Ovary (tissue), 7 donors: ENCODE measurements at regions not wholly inside any gene's neighbourhood (a gene's known extent, or its start where the extent isn't known, plus 50 kb on each side); places are given as distances from the start of the nearest gene placed in this dataset.

ENCODE experiments used
- DNase-seq, 5 donors: peaks; one replicate each; pipeline ENCODE4 v3.0.0-alpha.2; 2019 to 2020
- H3K27ac ChIP-seq, 2 donors: fragments of 200-600 bp; one replicate each; pipeline versions ENCODE4 v1.5.1 to v1.8.0; 2019 to 2022
- H3K27me3 ChIP-seq: fragments of 200-600 bp; one replicate; pipeline ENCODE4 v1.8.0; 2022
- H3K36me3 ChIP-seq: fragments of 200-600 bp; sonication (generic); one replicate; pipeline ENCODE4 v1.5.1; 2019
- H3K4me1 ChIP-seq: one replicate; pipeline ENCODE4 v1.8.1; 2013; ENCODE audit warnings: mild to moderate bottlenecking, moderate library complexity; ENCODE audit not compliant: insufficient read depth
- H3K4me3 ChIP-seq: fragments of 200-600 bp; sonication (generic); one replicate; pipeline ENCODE4 v1.5.1; 2017
- H3K9me3 ChIP-seq, 2 donors: fragments of 200-600 bp in 1 of 2; sonication (generic) in 1 of 2; one replicate each; pipeline versions ENCODE4 v1.5.1 to v1.8.1; 2013 to 2019; ENCODE audit warnings: mild to moderate bottlenecking in 1 of 2, moderate library complexity in 1 of 2
- EP300 ChIP-seq: sonication (generic); formaldehyde crosslinking; IDR thresholded peaks from one replicate; pipeline ENCODE4 v1.6.1; 2017; ENCODE audit warnings: antibody characterized with exemption
- POLR2A ChIP-seq: fragments of 450-650 bp; IDR thresholded peaks from one replicate; pipeline ENCODE4 v1.6.1; 2017; ENCODE audit warnings: antibody characterized with exemption, mild to moderate bottlenecking, moderate library complexity
- WGBS, 3 donors: extraction: QIAGEN DNeasy Blood & Tissue Kit in 1 of 3; methylation state at CpG; one replicate each; pipeline versions ENCODE4 v1.1.5 to v1.1.7; 2013 to 2017; 5-methylcytosine and 5-hydroxymethylcytosine counted together
- intact Hi-C, 4 donors: fragments of 100-400 bp; cut with DNase I; formaldehyde crosslinking; loops; one replicate each; pipeline versions ENCODE4 v1.11.0 to v1.15.1; 2022 to 2023
- TF ChIP-seq, protein P1 (sequence below), 3 donors: fragments of 450-650 bp in 2 of 3; fragments of 200-600 bp in 1 of 3; IDR thresholded peaks; one replicate each; pipeline versions ENCODE4 v1.5.1 to v1.8.0; 2016 to 2022; ENCODE audit warnings: antibody characterized with exemption in 3 of 3, mild to moderate bottlenecking in 1 of 3
- donor health status: DM: no; HTN: no; CAD: no; lungs with moderate emphysema.
- donor health status: DM: no; HTN: no; CAD: no.
- donor health status: Bipolar disorder and iron deficiency.
- donor health status: DM: no; HTN: no; CAD: no.
- donor health status: DM: yes; HTN: yes; CAD: no.

DNA sequence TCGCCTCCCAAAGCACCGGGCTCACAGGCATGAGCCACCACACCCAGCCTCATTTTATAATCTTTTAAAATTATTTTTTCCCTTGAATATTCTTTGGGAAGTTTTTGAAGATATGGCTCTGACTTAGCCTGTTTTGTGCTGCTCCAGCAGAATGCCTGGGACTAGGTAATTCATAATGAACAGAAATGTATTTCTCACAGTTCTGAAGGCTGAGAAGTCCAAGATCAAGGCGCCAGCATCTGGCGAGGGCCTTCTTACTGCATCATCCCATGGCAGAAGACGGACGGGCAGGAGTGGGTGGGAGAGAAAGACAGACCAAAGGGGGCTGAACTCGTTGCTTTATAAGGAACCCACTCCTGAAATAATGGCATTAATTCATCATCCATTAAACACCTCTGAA lies 99.0 kb upstream of the SLC25A33 start:
- H3K9me3 ChIP-seq = no peaks in the 10 kb centered on the region
- no peaks in the 10 kb centered on the region for H3K36me3 ChIP-seq
- H3K4me1 ChIP-seq = peaks cover 14% of the 10 kb centered on the region
- no peak for DNase-seq
- no peaks in the 10 kb centered on the region for H3K27me3 ChIP-seq
- intact Hi-C loops = loop anchor here in 1 of 4 donors (5.0 kb wide), 1 partner anchor 148 kb away; the partner anchor contains the start of gene SPSB1
- WGBS, 3 donors = 94 to 96% (median 96%) methylated on average over 7 of the region's 7 CpGs
- TF ChIP-seq, protein P1, sequence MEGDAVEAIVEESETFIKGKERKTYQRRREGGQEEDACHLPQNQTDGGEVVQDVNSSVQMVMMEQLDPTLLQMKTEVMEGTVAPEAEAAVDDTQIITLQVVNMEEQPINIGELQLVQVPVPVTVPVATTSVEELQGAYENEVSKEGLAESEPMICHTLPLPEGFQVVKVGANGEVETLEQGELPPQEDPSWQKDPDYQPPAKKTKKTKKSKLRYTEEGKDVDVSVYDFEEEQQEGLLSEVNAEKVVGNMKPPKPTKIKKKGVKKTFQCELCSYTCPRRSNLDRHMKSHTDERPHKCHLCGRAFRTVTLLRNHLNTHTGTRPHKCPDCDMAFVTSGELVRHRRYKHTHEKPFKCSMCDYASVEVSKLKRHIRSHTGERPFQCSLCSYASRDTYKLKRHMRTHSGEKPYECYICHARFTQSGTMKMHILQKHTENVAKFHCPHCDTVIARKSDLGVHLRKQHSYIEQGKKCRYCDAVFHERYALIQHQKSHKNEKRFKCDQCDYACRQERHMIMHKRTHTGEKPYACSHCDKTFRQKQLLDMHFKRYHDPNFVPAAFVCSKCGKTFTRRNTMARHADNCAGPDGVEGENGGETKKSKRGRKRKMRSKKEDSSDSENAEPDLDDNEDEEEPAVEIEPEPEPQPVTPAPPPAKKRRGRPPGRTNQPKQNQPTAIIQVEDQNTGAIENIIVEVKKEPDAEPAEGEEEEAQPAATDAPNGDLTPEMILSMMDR (IDR thresholded peaks at IDR 0.05) = no peak
- TF ChIP-seq EP300 (no peak), POLR2A (no peak)
- no peak overlapping the region for H3K4me3 ChIP-seq
- no peak overlapping the region for H3K27ac ChIP-seq

DNA sequence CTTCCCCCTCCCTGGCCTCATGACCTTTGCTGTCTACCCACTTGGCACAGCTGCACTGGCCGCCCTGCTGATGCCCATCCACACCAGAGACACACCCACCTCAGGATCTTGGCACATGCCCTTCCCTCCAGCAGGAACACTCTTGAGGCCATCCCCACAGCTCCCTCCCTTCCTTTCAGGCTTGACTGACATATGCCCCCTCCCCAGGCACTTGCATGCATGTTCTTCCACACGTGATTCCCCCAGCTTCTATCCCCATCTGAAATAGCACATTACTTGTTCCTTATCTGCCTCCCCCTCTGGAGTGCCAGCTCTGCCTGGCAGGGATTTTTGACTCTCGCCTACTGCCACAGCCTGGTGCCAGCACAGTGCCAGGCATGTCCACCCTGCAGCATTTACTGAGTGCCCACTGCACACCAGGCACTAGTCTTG lies 98.5 kb upstream of the SLC25A33 start:
- H3K36me3 ChIP-seq = no peaks in the 10 kb centered on the region
- intact Hi-C loops = loop anchor here in 1 of 4 donors (5.0 kb wide), 1 partner anchor 148 kb away; the partner anchor contains the start of gene SPSB1
- 91 to 97% (median 94%) methylated on average over 3 of the region's 3 CpGs for WGBS, 3 donors
- no peak for DNase-seq
- no peak overlapping the region for H3K27ac ChIP-seq
- no peaks in the 10 kb centered on the region for H3K27me3 ChIP-seq
- no peak for TF ChIP-seq POLR2A
- H3K9me3 ChIP-seq = no peaks in the 10 kb centered on the region
- H3K4me3 ChIP-seq = no peak overlapping the region
- H3K4me1 ChIP-seq = peaks cover 14% of the 10 kb centered on the region

DNA sequence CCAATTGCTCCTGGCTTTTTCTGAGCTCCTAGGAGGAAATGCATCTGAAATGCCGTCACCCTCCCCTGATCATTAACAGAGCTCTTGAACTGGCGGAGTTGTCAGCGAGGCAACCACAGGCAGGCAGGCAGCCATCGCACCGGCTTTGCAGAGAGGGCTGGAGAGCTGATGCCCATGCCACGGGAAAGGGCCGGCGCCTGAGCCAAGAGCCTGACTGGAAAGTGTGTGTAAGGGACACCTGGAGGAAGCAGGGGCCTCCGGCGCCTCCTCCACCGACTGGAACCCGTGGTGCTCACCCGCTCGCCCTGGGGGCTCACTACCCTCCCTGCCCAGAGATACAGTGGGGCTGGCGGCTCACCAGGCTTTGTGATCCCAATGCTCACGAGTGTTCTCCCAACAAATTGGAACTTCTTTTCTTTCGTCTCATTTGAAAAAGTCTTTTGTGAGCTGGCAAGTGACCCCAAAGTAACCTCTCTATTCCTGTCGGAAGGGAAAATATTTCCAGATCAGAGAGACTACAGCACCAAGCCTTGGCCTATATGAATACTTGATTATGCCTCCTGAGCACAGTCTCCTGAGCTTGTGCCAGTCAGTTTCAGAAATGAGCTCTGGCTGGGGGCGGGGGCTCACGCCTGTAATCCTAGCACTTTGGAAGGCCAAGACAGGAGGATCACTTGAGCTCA lies 97.7 kb upstream of the SLC25A33 start:
- H3K4me1 ChIP-seq = peaks cover 14% of the 10 kb centered on the region
- H3K36me3 ChIP-seq = no peaks in the 10 kb centered on the region
- WGBS, 3 donors = 64 to 65% (median 64%) methylated on average over 20 of the region's 20 CpGs
- no peaks in the 10 kb centered on the region for H3K9me3 ChIP-seq
- peak in 2 of 5 donors; percentile 38 to 54 for DNase-seq
- H3K27me3 ChIP-seq = no peaks in the 10 kb centered on the region
- intact Hi-C loops = loop anchor here in 1 of 4 donors (5.0 kb wide), 1 partner anchor 149 kb away; the partner anchor contains the start of gene SPSB1
- H3K27ac ChIP-seq = no peak overlapping the region
- TF ChIP-seq EP300 = no peak
- TF ChIP-seq POLR2A = no peak
- TF ChIP-seq, protein P1 (IDR thresholded peaks at IDR 0.05) = no peak
- H3K4me3 ChIP-seq = no peak overlapping the region

DNA sequence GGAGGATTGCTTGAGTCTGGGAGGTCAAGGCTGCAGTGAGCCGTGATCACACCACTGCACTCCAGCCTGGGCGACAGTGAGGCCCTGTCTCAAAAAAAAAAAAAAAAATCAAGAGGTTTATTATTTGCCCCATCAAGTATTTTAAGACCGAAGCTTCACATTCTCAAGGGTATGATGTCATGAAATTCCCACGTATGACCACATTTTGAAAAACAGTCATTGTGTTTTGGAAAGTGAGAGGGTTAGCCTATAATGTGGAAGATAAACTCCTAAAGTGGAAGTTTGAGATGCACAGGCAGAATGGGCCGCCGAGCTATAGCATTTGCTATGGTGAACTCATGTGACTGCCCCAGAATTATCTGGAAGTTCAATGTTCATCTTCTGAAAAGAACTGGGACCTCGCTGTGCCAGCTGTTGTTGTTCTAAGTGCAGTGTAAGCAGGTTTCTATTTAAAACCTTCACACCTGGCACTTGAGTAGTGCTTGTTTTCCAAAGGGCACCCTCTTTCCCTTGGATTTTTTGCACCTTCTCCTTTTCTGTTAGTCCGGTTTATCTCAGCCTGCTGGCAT lies 96.9 kb upstream of the SLC25A33 start:
- 55 to 68% (median 58%) methylated on average over 8 of the region's 8 CpGs for WGBS, 3 donors
- no peaks in the 10 kb centered on the region for H3K36me3 ChIP-seq
- H3K27ac ChIP-seq = no peak overlapping the region
- no peak overlapping the region for H3K4me3 ChIP-seq
- TF ChIP-seq EP300 (no peak), POLR2A (no peak)
- TF ChIP-seq, protein P1 (IDR thresholded peaks at IDR 0.05) = no peak
- H3K9me3 ChIP-seq = no peaks in the 10 kb centered on the region
- H3K27me3 ChIP-seq = no peaks in the 10 kb centered on the region
- H3K4me1 ChIP-seq = peaks cover 14% of the 10 kb centered on the region
- no peak for DNase-seq
- intact Hi-C loops = loop anchor here in 1 of 4 donors (5.0 kb wide), 1 partner anchor 150 kb away; the partner anchor contains the start of gene SPSB1

DNA sequence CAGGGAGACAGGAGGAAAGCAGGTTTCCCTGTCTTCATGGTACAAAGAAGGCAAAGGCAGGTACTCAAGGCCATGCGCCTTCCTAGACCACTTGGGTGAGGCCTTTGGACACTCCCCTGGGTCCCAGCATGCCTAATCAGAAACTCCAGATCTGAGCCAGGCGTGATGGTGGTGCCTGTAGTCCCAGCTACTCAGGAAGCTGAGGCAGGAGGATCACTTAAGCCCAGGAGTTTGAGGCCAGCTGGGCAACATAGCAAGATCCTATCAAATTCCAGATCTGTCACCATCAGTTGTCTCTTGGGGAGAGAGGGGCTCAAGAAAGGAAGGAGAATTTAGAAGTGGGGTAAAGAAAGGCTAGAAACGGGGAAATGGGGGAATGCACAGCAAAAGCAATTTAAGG lies 96.3 kb upstream of the SLC25A33 start:
- intact Hi-C loops = loop anchor here in 1 of 4 donors (5.0 kb wide), 1 partner anchor 151 kb away; the partner anchor contains the start of gene SPSB1
- DNase-seq = no peak
- Histone ChIP-seq H3K4me1 (peaks cover 12% of the 10 kb centered on the region), H3K27ac (no peak overlapping the region), H3K36me3 (no peaks in the 10 kb centered on the region), H3K27me3 (no peaks in the 10 kb centered on the region), H3K9me3 (no peaks in the 10 kb centered on the region), H3K4me3 (no peak overlapping the region)
- TF ChIP-seq, protein P1 (IDR thresholded peaks at IDR 0.05) = no peak
- TF ChIP-seq POLR2A = no peak
- TF ChIP-seq EP300 = no peak
- 94 to 97% (median 97%) methylated on average over 3 of the region's 3 CpGs for WGBS, 3 donors
